HG03175 (cell line): ENCODE measurements at regions not wholly inside any gene's neighbourhood (a gene's known extent, or its start where the extent isn't known, plus 50 kb on each side); places are given as distances from the start of the nearest gene placed in this dataset.
"Not testable (repeated sequence)": the region's sequence is repeated elsewhere in the genome, so short reads cannot be mapped to it uniquely, and the experiment has no call there.

Source experiments
- ATAC-seq: cut with Tn5 transposase; IDR thresholded peaks from one replicate; pipeline ENCODE4 v1.9.1; 2021; ENCODE audit warnings: mild to moderate bottlenecking, moderate library complexity; ENCODE audit not compliant: unreplicated experiment

- ATAC-seq: no peak
Observed at GRCh38 chr11:35046681-35047080, 92.3 kb upstream of the CD44 start.

- no peak for ATAC-seq
Observed at GRCh38 chr11:35047179-35047578, 91.8 kb upstream of the CD44 start.

GRCh38 chr11:35047769-35048168, 91.2 kb upstream of the CD44 start:
- no peak for ATAC-seq

- ATAC-seq: not testable (repeated sequence)
Observed at GRCh38 chr11:35048346-35048745, 90.6 kb upstream of the CD44 start.

DNA sequence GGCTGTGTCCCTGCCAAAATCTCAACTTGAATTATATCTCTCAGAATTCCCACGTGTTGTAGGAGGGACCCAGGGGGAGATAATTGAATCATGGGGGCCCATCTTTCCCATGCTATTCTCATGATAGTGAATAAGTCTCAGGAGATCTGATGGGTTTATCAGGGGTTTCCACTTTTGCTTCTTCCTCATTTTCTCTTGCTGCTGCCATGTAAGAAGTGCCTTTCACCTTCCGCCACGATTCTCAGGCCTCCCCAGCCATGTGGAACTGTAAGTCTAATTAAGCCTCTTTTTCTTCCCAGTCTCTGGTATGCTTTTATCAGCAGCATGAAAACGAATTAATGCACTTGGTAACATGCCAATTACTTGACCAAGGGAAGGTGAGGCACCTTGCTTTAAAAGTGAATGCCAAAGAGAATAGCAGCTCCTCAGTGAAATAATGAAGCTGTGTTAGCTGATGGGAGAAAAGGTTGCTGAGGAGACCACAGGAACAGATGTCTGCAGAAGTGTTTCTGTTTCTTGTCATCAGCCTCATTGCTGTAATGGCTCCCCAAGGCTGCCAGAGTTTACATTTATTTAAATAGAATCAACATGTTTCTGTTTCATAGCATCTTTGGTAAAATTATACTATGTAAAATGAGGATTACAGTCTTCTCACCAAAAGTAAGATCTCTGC, 89.0 kb upstream of the CD44 start:
- no peak for ATAC-seq

GRCh38 chr11:35050541-35050995, 88.4 kb upstream of the CD44 start:
- no peak for ATAC-seq

DNA sequence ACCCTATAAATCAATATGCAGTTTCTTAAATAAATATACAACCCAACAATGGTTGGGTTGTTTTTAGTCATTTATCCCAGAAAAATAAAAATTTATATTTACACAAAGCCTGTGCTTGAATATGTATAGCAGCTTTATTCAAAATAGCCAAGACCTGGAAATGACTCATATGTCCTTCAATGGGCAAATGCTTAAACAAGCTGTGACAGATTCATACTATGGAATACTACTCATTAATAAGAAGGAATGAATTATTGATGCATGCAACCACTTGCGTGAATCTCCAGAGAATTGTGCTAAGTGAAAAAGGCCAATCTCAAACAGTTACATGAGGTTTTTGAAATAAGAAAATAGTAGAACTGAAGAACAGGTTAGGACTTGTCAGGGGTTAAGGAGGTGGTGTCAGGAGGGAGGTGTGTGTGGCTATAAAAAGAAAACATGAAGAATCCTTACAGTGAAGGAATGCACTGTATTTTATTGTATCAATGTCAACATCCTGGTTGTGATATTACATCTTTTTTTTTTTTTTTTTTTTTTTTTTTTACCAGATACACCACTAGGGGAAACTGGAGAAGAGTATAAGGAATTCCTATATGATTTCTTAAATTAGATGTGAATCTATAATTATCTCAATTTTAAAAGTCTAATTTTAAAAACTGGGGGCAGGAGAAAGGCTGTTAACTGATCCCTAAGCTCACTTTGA, 82.4 kb upstream of the CD44 start:
- ATAC-seq: no peak

DNA sequence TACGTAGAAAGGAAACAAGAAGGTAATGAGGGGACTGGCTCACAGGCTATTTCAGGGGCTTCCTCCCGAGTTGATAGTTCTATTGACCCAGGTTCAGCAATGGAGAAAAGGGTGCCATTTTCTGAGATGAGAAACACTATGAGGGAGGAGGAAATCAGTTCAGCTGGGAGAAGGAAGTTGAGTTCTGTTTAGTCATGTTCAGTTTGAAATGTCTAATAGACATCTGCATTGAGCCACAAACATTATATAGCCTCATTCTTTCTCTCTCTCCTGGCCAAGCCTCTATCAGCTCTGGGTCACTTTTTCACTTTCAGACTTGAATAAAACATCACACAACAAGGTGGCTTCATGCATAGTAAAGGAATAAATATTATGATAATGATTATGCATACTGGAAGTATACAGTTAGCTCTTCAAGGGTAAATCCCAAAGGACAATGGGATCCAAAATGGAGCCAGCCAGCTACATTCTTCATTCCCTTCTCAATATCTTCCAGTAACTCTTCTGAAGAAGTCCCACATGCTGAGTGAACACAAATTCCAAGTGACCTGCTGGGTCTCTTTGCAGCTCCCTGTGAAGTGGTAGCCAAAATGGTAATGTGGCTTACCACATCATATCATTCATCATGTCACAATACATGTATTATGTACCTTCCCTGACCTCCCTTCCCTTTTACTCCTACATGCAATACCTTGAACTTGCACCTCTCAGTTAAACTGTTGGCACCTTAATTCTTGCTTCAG, 80.9 kb upstream of the CD44 start:
- ATAC-seq: no peak

GRCh38 chr11:35058669-35059434, 80.1 kb upstream of the CD44 start:
- ATAC-seq: no peak

DNA sequence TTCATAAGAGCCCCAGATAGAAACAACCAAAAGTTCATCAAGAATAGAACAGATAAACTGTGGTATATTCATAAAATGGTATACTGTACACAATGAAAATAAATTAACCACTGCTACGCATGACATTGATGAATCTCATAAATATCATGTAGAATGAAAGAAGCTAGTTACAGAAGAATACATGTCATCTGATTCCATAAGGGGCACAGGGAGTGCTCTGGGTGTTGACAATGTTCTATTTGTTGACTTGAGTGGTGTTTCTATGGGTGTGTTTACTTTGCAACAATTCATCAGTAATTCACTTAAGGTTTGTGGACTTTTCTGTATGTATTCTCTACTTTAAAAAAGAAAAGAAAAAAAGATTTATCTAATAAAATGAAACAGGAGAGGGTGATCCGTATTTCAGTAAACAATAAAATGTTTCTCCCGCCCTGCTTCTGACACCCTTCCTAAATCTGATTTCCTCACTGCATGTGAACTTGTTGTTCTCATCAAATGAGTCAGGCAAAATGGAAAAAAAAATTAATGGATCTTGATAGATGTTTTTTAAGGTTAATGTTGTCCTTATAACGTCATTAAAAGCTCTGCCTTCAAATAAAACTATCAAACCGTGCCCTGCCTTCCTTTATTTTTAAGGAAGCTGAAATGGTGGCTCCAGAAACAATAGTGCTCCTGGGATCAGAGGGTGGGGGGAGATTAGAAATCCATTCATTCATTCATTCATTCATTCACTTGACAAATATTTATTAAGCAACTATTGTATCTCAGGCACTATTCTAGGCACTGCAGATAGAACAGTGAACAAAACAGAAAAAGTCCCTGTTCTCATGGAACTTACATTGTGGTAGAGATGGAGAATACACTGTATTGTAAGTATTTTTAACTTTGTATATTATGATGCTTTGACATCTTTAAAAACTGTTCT, 77.2 kb upstream of the CD44 start:
- ATAC-seq: no peak

GRCh38 chr11:35063488-35063931, 75.5 kb upstream of the CD44 start:
- no peak for ATAC-seq

DNA sequence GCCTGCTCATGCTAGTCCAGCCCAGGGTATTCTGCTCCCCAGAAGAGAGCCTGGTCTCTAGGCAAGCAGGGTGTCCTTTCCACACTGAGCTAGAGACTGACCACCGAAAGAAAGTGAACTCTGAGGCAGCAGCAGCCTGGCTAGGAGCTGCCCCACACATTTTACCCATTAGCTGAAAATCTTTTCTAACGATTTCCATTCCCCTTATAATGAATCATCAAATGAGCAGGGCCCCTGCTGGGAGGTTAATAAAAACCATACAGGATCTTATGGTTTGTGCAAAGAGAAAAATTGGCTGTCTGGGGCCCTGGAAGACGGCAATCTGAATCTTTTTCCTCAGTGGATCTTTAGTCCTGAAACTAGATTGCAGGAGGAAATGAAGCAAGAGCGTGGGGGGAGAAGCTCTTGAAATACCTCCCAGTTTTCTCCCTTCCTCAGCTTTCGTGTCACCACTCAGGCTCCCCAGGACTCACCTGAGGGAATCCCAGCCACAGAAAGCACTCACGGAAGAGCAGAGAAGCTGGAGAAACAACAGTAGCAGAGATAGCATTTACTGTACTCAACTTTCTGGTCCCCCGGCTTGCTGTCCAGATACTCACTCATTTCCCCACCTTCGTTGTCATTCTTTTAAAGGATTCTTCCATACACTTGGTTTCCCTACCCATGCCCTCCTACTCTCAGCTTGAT, 74.7 kb upstream of the CD44 start:
- ATAC-seq: no peak

DNA sequence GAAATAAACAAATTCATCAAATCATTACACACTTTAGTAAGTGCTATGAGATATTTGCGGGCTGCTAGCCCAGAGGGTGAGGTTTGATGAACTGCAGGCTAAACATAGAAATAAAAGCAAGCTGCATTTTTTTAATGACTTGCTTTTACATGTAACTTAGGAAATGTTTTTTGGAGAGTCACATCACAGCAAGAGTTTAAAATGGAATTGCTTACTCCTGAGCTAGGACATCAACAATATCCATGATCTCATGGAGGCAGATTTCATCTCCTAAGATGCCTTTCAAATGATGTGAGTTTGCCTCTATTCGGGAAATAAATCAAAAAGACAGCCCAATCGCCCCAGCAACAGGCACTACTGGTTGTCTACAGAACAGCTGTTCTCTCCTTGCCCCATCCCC, 73.4 kb upstream of the CD44 start:
- ATAC-seq: no peak

DNA sequence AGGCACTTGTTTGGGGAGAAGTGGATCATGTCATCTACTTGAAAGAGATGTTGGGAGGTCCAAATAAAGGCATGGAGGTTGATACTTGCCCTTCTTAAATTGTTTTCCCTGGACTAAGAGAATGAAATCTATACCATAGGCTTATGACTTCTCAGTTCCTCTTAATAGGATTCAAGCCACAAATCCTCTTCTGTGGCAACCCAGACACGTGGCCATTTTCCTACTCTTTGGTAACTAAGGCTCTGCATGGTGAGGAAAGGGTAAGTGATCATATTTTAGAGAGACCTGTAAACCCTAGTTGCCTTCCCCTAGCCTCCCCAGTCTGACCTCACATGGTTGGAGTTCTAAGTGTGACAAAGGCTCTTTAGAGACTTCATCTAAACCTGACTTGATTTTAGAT, 72.9 kb upstream of the CD44 start:
- no peak for ATAC-seq

- peak; percentile 94 for ATAC-seq
Observed at GRCh38 chr11:35066783-35067423, 72.1 kb upstream of the CD44 start.

DNA sequence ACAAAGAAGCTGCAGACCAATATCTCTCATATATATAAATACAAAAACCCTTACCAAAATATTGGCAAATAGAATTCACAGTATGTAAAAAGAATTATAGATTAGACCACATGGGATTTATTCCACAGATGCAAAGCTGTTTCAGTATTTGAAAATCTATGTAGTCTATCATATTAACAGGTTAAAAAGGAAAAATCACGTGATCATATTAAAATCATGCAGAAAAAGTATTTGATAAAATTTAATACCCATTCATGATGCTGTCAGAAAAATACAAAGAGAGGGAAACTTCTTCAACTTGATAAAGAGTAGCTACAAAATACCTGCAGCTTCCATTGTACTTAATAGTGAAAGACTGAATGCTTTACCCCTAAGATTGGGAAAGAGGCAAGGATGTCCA, 67.2 kb upstream of the CD44 start:
- no peak for ATAC-seq

- no peak for ATAC-seq
Observed at GRCh38 chr11:35073691-35074419, 65.1 kb upstream of the CD44 start.
